Suprapubic skin (tissue), 4 donors: ENCODE measurements at regions not wholly inside any gene's neighbourhood (a gene's known extent, or its start where the extent isn't known, plus 50 kb on each side); places are given as distances from the start of the nearest gene placed in this dataset.

Experiments used
- DNase-seq, 2 donors: peaks; one replicate each; pipeline ENCODE4 v3.0.0-alpha.2; 2019; ENCODE audit warnings: low spot score in 2 of 2
- H3K27ac ChIP-seq: fragments of 200-600 bp; sonication (generic); one replicate; pipeline ENCODE4 v1.5.1; 2019
- H3K27me3 ChIP-seq: fragments of 200-600 bp; sonication (generic); one replicate; pipeline ENCODE4 v1.5.1; 2019
- H3K36me3 ChIP-seq: fragments of 200-600 bp; sonication (generic); one replicate; pipeline ENCODE4 v1.5.1; 2019
- H3K4me1 ChIP-seq: fragments of 200-600 bp; sonication (generic); one replicate; pipeline ENCODE4 v1.5.1; 2019
- H3K4me3 ChIP-seq: fragments of 200-600 bp; sonication (generic); one replicate; pipeline ENCODE4 v1.5.1; 2019; ENCODE audit warnings: mild to moderate bottlenecking
- H3K9me3 ChIP-seq: fragments of 200-600 bp; sonication (generic); one replicate; pipeline ENCODE4 v1.5.1; 2019
- EP300 ChIP-seq: sonication (generic); formaldehyde crosslinking; IDR thresholded peaks from one replicate; pipeline ENCODE4 v1.6.1; 2017; ENCODE audit warnings: antibody characterized with exemption
- POLR2A ChIP-seq, 2 donors: fragments of 450-650 bp; IDR thresholded peaks; one replicate each; pipeline ENCODE4 v1.6.1; 2017; ENCODE audit warnings: antibody characterized with exemption in 2 of 2, mild to moderate bottlenecking in 2 of 2, moderate library complexity in 2 of 2
- POLR2AphosphoS5 ChIP-seq, 3 donors: sonication (generic); formaldehyde crosslinking; IDR thresholded peaks; one replicate each; pipeline ENCODE4 v1.6.1; 2017; ENCODE audit warnings: antibody characterized with exemption in 3 of 3
- WGBS: methylation state at CpG from one replicate; pipeline ENCODE4 v1.1.5; 2018; 5-methylcytosine and 5-hydroxymethylcytosine counted together
- TF ChIP-seq, protein P1 (sequence below), 2 donors: fragments of 200-600 bp in 1 of 2; fragments of 450-650 bp in 1 of 2; sonication (generic) in 1 of 2; IDR thresholded peaks; one replicate each; pipeline ENCODE4 v1.5.1; 2016 to 2019; ENCODE audit warnings: antibody characterized with exemption in 2 of 2, mild to moderate bottlenecking in 1 of 2, moderate library complexity in 1 of 2

DNA sequence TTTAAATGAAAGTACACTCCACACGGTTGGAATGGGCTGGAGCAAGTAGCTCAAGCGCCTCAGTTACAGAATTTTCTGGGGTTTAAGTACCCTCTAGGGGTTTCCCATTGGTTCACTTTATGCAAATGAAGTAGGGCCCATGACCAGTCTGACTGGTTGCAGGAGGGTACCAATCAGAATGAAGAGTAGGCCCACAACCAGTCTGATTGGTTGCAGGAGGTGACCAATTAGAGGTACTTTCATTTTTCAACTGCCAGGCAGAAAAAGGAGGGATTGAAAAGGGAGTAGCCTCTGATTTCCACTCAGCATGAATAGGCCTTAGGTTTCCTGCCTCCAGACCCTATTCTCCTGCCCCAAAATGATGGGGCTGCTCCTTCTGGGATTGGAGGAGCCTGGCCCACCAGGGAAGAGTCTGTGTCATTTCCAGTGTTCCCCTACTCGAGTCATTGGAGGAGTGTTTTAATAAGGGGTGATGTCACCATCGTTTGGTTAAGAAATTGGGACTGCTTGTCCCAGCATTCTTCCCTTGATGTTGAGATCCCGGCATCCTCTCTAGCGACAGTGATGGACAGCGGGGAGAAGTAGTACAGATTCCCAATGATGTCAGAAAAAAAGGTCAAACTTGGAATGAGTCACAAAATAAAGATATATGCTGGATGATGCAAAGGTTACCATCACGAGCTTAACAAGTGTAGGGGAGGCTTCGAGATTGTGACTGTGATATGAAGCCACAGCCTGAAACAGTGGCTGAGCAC lies 210.4 kb downstream of the SH3BP4 start:
- no peaks in the 10 kb centered on the region for H3K9me3 ChIP-seq
- peak in 1 of 2 donors; percentile 1 for DNase-seq
- WGBS, result 93% methylated on average over 9 of the region's 9 CpGs
- no peak overlapping the region for H3K27ac ChIP-seq
- TF ChIP-seq EP300 (no peak), POLR2AphosphoS5 (IDR thresholded peaks at IDR 0.05) (no peak), POLR2A (IDR thresholded peaks at IDR 0.05) (no peak)
- TF ChIP-seq, protein P1, sequence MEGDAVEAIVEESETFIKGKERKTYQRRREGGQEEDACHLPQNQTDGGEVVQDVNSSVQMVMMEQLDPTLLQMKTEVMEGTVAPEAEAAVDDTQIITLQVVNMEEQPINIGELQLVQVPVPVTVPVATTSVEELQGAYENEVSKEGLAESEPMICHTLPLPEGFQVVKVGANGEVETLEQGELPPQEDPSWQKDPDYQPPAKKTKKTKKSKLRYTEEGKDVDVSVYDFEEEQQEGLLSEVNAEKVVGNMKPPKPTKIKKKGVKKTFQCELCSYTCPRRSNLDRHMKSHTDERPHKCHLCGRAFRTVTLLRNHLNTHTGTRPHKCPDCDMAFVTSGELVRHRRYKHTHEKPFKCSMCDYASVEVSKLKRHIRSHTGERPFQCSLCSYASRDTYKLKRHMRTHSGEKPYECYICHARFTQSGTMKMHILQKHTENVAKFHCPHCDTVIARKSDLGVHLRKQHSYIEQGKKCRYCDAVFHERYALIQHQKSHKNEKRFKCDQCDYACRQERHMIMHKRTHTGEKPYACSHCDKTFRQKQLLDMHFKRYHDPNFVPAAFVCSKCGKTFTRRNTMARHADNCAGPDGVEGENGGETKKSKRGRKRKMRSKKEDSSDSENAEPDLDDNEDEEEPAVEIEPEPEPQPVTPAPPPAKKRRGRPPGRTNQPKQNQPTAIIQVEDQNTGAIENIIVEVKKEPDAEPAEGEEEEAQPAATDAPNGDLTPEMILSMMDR (IDR thresholded peaks at IDR 0.05), result no peak
- no peaks in the 10 kb centered on the region for H3K36me3 ChIP-seq
- no peaks in the 10 kb centered on the region for H3K27me3 ChIP-seq
- peaks cover 4% of the 10 kb centered on the region for H3K4me1 ChIP-seq
- H3K4me3 ChIP-seq, result no peak overlapping the region

DNA sequence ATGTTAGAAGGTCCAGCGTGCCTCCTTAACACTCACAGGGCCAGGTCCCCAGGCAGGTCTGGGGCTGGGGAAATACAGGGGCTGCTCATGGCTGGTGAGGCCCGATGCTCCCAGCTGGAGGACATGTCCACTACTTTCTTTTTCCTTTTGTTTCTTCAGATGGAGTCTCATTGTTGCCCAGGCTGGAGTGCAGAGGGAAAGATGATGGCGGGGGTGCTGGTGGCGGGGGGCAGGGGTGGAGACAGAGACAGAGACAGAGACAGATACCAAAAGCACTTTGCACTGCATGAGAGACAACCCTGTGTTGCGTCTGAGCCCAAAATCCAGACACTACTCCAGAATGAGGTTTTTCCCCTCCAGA lies 211.0 kb downstream of the SH3BP4 start:
- Histone ChIP-seq H3K9me3 (no peaks in the 10 kb centered on the region), H3K27ac (no peak overlapping the region), H3K4me1 (peaks cover 4% of the 10 kb centered on the region), H3K36me3 (no peaks in the 10 kb centered on the region), H3K27me3 (no peaks in the 10 kb centered on the region), H3K4me3 (no peak overlapping the region)
- TF ChIP-seq POLR2A (IDR thresholded peaks at IDR 0.05) (no peak), EP300 (no peak), POLR2AphosphoS5 (IDR thresholded peaks at IDR 0.05) (no peak)
- TF ChIP-seq, protein P1 (IDR thresholded peaks at IDR 0.05), result no peak
- DNase-seq, result no peak
- 94% methylated on average over 5 of the region's 5 CpGs for WGBS

DNA sequence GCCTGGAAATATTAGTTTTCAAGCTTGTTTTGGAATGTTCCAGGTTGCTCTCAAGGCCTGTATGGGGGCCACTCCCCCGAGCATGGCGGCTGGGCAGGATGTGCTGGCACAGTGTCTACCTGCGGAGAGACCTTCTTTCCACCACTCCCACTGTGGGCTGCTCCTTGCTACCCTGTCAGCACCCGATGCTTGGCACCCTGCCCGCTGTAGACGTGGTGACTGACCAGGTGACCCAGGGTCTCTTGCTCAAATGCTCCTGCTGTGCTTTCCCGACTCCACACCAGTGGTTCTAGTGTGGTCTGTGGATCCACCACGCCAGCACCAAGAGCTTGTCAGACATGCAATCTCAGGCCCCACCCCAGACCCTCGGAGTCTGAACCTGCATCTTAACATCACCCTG lies 213.3 kb downstream of the SH3BP4 start:
- H3K4me3 ChIP-seq, result no peak overlapping the region
- no peaks in the 10 kb centered on the region for H3K9me3 ChIP-seq
- TF ChIP-seq POLR2A (IDR thresholded peaks at IDR 0.05), result no peak
- TF ChIP-seq, protein P1 (IDR thresholded peaks at IDR 0.05), result no peak
- TF ChIP-seq POLR2AphosphoS5 (IDR thresholded peaks at IDR 0.05), result no peak
- TF ChIP-seq EP300, result no peak
- no peaks in the 10 kb centered on the region for H3K27me3 ChIP-seq
- no peak overlapping the region for H3K27ac ChIP-seq
- H3K4me1 ChIP-seq, result peaks cover 4% of the 10 kb centered on the region
- WGBS, result 61% methylated on average over 9 of the region's 9 CpGs
- no peak for DNase-seq
- H3K36me3 ChIP-seq, result no peaks in the 10 kb centered on the region

DNA sequence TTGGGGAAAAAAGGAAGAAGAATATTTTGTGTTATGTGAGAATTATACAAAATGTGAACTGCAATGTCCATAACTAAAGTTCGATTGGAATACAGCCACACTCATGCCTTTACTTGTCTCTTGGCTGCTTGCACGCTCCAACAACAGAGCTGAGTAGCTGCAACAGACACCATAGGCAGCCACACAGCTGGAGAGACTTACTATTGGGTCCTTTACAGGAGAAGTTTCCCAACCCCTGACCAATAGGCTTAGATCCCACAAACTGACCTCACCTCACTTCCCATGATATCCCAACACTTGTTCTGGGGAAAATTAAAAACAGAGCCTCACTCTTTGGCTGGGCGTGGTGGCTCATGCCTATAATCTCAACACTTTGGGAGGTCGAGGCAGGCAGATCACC lies 213.8 kb downstream of the SH3BP4 start:
- Histone ChIP-seq H3K4me3 (no peak overlapping the region), H3K36me3 (no peaks in the 10 kb centered on the region), H3K9me3 (no peaks in the 10 kb centered on the region), H3K27me3 (no peaks in the 10 kb centered on the region), H3K27ac (no peak overlapping the region), H3K4me1 (peaks cover 7% of the 10 kb centered on the region)
- 61% methylated on average over 4 of the region's 4 CpGs for WGBS
- TF ChIP-seq POLR2AphosphoS5 (IDR thresholded peaks at IDR 0.05) (no peak), EP300 (no peak), POLR2A (IDR thresholded peaks at IDR 0.05) (no peak)
- TF ChIP-seq, protein P1 (IDR thresholded peaks at IDR 0.05), result no peak
- DNase-seq, result no peak

DNA sequence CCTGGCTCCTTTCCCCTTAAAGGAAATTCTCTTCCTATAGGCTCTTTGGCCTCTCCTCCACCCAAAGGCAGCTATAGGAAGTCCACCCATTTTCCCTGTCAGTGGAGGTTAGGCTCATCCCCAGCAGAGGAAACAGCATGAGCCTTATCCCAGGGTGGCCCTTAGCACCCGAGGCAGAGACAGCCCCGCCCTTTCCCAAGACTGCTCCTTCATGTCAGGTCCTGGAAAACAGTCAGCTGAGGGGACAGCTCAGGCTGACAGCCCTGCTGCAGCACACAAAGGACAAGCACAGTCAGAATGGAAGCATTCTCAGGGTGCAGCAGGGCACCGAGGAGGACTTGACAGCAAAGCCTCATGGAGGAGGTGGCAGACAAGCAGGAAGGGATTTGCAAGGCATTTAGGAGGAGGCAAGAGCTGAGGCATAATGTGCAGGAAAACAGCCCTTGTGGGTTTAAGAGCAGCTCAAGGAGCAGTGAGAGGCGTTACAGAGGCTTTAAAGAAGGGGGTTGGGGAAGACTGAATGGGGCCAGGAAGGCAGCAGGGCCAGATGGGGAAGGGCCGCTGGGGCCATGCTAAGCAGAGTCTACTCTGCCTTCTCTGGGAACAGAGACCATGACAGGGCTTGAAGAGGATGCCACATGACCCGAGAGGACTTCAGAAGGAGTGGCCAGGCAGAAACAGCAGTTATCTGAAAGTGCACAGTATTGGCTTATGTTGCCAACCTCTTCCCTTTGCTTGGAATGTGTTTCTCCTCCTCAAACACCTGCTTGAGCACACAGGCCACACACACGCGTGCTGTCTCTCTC lies 216.6 kb downstream of the SH3BP4 start:
- WGBS, result 44% methylated on average over 7 of the region's 8 CpGs
- H3K36me3 ChIP-seq, result no peaks in the 10 kb centered on the region
- no peak for DNase-seq
- no peaks in the 10 kb centered on the region for H3K27me3 ChIP-seq
- H3K4me1 ChIP-seq, result peaks cover 14% of the 10 kb centered on the region
- TF ChIP-seq, protein P1 (IDR thresholded peaks at IDR 0.05), result no peak
- no peak for TF ChIP-seq POLR2A (IDR thresholded peaks at IDR 0.05)
- TF ChIP-seq EP300, result no peak
- TF ChIP-seq POLR2AphosphoS5 (IDR thresholded peaks at IDR 0.05), result no peak
- no peaks in the 10 kb centered on the region for H3K9me3 ChIP-seq
- H3K4me3 ChIP-seq, result no peak overlapping the region
- H3K27ac ChIP-seq, result no peak overlapping the region
